MM.1S (cell line): ENCODE measurements at regions not wholly inside any gene's neighbourhood (a gene's known extent, or its start where the extent isn't known, plus 50 kb on each side); places are given as distances from the start of the nearest gene placed in this dataset.
A peak's percentile ranks its signal among the peaks of the same experiment; 100 is the strongest.

Experiments
- DNase-seq: peaks from one replicate; pipeline ENCODE4 v3.0.0-alpha.2; 2015
- H2AFZ ChIP-seq: fragments of 300-600 bp; sonication (generic); 2 replicates; pipeline ENCODE4 v1.6.0; 2016; ENCODE audit warnings: antibody characterized with exemption, low read length
- H3F3A ChIP-seq: fragments of 300-600 bp; sonication (generic); 2 replicates; pipeline ENCODE4 v1.6.1; 2016; ENCODE audit warnings: mild to moderate bottlenecking, antibody characterized with exemption, low read length, moderate library complexity, mixed read lengths; ENCODE audit not compliant: insufficient read depth
- H3K27ac ChIP-seq: fragments of 300-600 bp; sonication (generic); 2 replicates; pipeline ENCODE4 v1.5.1; 2016; ENCODE audit warnings: mild to moderate bottlenecking, low read length
- H3K27me3 ChIP-seq: fragments of 300-600 bp; sonication (generic); replicated peaks from 2 replicates; pipeline ENCODE4 v1.6.0; 2016; ENCODE audit warnings: low read length; ENCODE audit not compliant: insufficient read depth
- H3K36me3 ChIP-seq: fragments of 300-600 bp; sonication (generic); replicated peaks from 2 replicates; pipeline ENCODE4 v1.6.1; 2016; ENCODE audit warnings: mild to moderate bottlenecking, low read length, mixed read lengths; ENCODE audit not compliant: insufficient read depth
- H3K4me1 ChIP-seq: fragments of 300-600 bp; sonication (generic); 2 replicates; pipeline ENCODE4 v1.6.1; 2016; ENCODE audit warnings: low read length, mixed read lengths
- H3K4me2 ChIP-seq: fragments of 300-600 bp; sonication (generic); 2 replicates; pipeline ENCODE4 v1.6.0; 2016; ENCODE audit warnings: low read depth, low read length
- H3K4me3 ChIP-seq: fragments of 300-600 bp; sonication (generic); 2 replicates; pipeline ENCODE4 v1.5.1; 2016; ENCODE audit warnings: low read length, mixed read lengths
- H3K79me2 ChIP-seq: fragments of 300-600 bp; sonication (generic); 2 replicates; pipeline ENCODE4 v1.6.1; 2016; ENCODE audit warnings: mixed run types, low read length, mixed read lengths
- H3K9ac ChIP-seq: fragments of 300-600 bp; sonication (generic); 2 replicates; pipeline ENCODE4 v1.6.1; 2016; ENCODE audit warnings: low read length, mixed read lengths
- H3K9me2 ChIP-seq: fragments of 300-600 bp; sonication (generic); replicated peaks from 2 replicates; pipeline ENCODE4 v1.6.1; 2016; ENCODE audit warnings: mild to moderate bottlenecking, low read length, mixed read lengths; ENCODE audit not compliant: insufficient read depth
- H3K9me3 ChIP-seq: fragments of 300-600 bp; sonication (generic); replicated peaks from 2 replicates; pipeline ENCODE4 v1.6.1; 2016; ENCODE audit warnings: mild to moderate bottlenecking, low read length, mixed read lengths; ENCODE audit not compliant: insufficient read depth
- H4K20me1 ChIP-seq: fragments of 300-600 bp; sonication (generic); 2 replicates; pipeline ENCODE4 v1.6.1; 2016; ENCODE audit warnings: mild to moderate bottlenecking, low read length, moderate library complexity, mixed read lengths; ENCODE audit not compliant: insufficient read depth
- EZH2 ChIP-seq: fragments of 300-600 bp; sonication (generic); optimal IDR thresholded peaks from 2 replicates; pipeline ENCODE3; 2017; ENCODE audit warnings: low read depth, mild to moderate bottlenecking, antibody characterized with exemption, low read length, mixed read lengths
- EZH2phosphoT487 ChIP-seq: fragments of 300-600 bp; sonication (generic); IDR thresholded peaks from 2 replicates; pipeline ENCODE4 v1.6.1; 2018; ENCODE audit warnings: antibody characterized with exemption, low read length
- TF ChIP-seq, protein P1 (sequence below): fragments of 300-600 bp; sonication (generic); IDR thresholded peaks from 2 replicates; pipeline ENCODE4 v1.5.1; 2016; ENCODE audit warnings: antibody characterized with exemption, low read length, mixed read lengths

GRCh38 chr14:21781543-21781942 is 107.9 kb upstream of the OR4E1 start:
- H3K4me1 ChIP-seq, result no peaks in the 10 kb centered on the region

GRCh38 chr14:21780429-21781084 is 106.9 kb upstream of the OR4E1 start:
- TF ChIP-seq, protein P1, sequence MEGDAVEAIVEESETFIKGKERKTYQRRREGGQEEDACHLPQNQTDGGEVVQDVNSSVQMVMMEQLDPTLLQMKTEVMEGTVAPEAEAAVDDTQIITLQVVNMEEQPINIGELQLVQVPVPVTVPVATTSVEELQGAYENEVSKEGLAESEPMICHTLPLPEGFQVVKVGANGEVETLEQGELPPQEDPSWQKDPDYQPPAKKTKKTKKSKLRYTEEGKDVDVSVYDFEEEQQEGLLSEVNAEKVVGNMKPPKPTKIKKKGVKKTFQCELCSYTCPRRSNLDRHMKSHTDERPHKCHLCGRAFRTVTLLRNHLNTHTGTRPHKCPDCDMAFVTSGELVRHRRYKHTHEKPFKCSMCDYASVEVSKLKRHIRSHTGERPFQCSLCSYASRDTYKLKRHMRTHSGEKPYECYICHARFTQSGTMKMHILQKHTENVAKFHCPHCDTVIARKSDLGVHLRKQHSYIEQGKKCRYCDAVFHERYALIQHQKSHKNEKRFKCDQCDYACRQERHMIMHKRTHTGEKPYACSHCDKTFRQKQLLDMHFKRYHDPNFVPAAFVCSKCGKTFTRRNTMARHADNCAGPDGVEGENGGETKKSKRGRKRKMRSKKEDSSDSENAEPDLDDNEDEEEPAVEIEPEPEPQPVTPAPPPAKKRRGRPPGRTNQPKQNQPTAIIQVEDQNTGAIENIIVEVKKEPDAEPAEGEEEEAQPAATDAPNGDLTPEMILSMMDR, result no peak
- TF ChIP-seq EZH2 (no peak), EZH2phosphoT487 (no peak)

More at GRCh38 chr14:21781543-21781942, 107.9 kb upstream of the OR4E1 start:
- Histone ChIP-seq H3K36me3 (no peaks in the 10 kb centered on the region), H2AFZ (no peak overlapping the region), H3K27ac (no peak overlapping the region), H3K9me2 (no peaks in the 10 kb centered on the region), H3F3A (no peaks in the 10 kb centered on the region), H4K20me1 (no peaks in the 10 kb centered on the region), H3K79me2 (no peaks in the 10 kb centered on the region), H3K4me2 (no peak overlapping the region), H3K9me3 (no peaks in the 10 kb centered on the region), H3K27me3 (no peaks in the 10 kb centered on the region), H3K9ac (no peak overlapping the region), H3K4me3 (no peak overlapping the region)
- no peak for TF ChIP-seq EZH2phosphoT487
- TF ChIP-seq, protein P1, result no peak
- TF ChIP-seq EZH2, result no peak
- no peak for DNase-seq

DNA sequence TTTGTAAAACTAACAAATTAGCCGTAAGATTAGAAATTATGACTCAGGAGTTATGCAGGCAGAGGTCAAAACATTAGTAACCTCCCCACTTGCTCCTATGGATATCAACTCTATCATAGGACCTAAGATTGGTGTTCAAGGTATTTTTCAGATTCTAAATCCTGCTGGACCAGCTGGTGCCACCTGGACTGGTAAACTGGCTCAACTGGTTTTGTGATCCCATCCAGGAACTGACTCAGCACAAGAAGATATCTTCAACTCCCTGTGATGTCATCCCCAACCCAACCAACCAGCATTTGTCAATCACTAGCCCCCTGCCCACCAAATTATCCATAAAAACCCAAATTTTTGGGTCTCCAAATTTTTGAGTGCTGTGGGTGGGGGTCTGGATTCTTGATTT is 98.1 kb upstream of the OR4E1 start:
- Histone ChIP-seq H3K4me2 (no peak overlapping the region), H2AFZ (no peak overlapping the region), H3K9ac (no peak overlapping the region), H3K27ac (no peak overlapping the region), H3K27me3 (no peaks in the 10 kb centered on the region), H3K9me2 (no peaks in the 10 kb centered on the region), H3K4me1 (peaks cover 12% of the 10 kb centered on the region), H3K9me3 (no peaks in the 10 kb centered on the region), H3K79me2 (no peaks in the 10 kb centered on the region), H3F3A (peaks cover 9% of the 10 kb centered on the region; the same call in 1 of the 2 replicates), H4K20me1 (no peaks in the 10 kb centered on the region), H3K36me3 (no peaks in the 10 kb centered on the region), H3K4me3 (no peak overlapping the region)
- no peak for DNase-seq
- TF ChIP-seq EZH2phosphoT487, result no peak

More at GRCh38 chr14:21780429-21781084, 106.9 kb upstream of the OR4E1 start:
- H3K4me3 ChIP-seq, result no peak overlapping the region
- no peaks in the 10 kb centered on the region for H3K4me1 ChIP-seq
- no peaks in the 10 kb centered on the region for H4K20me1 ChIP-seq
- H3K9ac ChIP-seq, result no peak overlapping the region
- no peak overlapping the region for H3K27ac ChIP-seq
- no peak for DNase-seq
- no peaks in the 10 kb centered on the region for H3K79me2 ChIP-seq
- H3K27me3 ChIP-seq, result no peaks in the 10 kb centered on the region
- no peak overlapping the region for H3K4me2 ChIP-seq
- no peaks in the 10 kb centered on the region for H3F3A ChIP-seq
- H2AFZ ChIP-seq, result no peak overlapping the region
- H3K9me2 ChIP-seq, result no peaks in the 10 kb centered on the region
- no peaks in the 10 kb centered on the region for H3K36me3 ChIP-seq
- H3K9me3 ChIP-seq, result no peaks in the 10 kb centered on the region

GRCh38 chr14:21768875-21769257 is 95.2 kb upstream of the OR4E1 start:
- Histone ChIP-seq H3K9ac (peak overlapping the region; percentile 31; the same call in 1 of the 2 replicates), H3K4me3 (no peak overlapping the region), H3K9me3 (no peaks in the 10 kb centered on the region), H3K27me3 (no peaks in the 10 kb centered on the region), H3K4me1 (peaks cover 12% of the 10 kb centered on the region), H3K36me3 (no peaks in the 10 kb centered on the region), H3F3A (peaks cover 9% of the 10 kb centered on the region; the same call in 1 of the 2 replicates), H3K4me2 (peak overlapping the region; percentile 50), H3K79me2 (no peaks in the 10 kb centered on the region), H2AFZ (peak overlapping the region; percentile 76), H4K20me1 (no peaks in the 10 kb centered on the region), H3K9me2 (no peaks in the 10 kb centered on the region), H3K27ac (peak overlapping the region; percentile 76)
- TF ChIP-seq EZH2, result no peak
- no peak for TF ChIP-seq EZH2phosphoT487
- TF ChIP-seq, protein P1, result no peak
- peak; percentile 47 for DNase-seq
